AG09309 (cell line): ENCODE measurements at regions not wholly inside any gene's neighbourhood (a gene's known extent, or its start where the extent isn't known, plus 50 kb on each side); places are given as distances from the start of the nearest gene placed in this dataset.

Experiments
- DNase-seq: peaks from one replicate; pipeline ENCODE4 v3.0.0-alpha.2; 2010; ENCODE audit warnings: low read depth
- H3K4me3 ChIP-seq: 2 replicates; pipeline ENCODE4 v1.5.1; 2011; ENCODE audit warnings: mild to moderate bottlenecking, low read depth, low read length, moderate library complexity; ENCODE audit not compliant: control insufficient read depth
- CTCF ChIP-seq: IDR thresholded peaks from 2 replicates; pipeline ENCODE4 v1.5.1; 2011; ENCODE audit warnings: mild to moderate bottlenecking, low read depth, low read length, inconsistent platforms; ENCODE audit not compliant: insufficient read depth, control insufficient read depth; ENCODE audit errors: missing control alignments

GRCh38 chr12:105616971-105617540 lies 286.6 kb downstream of the C12orf75 start:
- no peak overlapping the region for H3K4me3 ChIP-seq
- TF ChIP-seq CTCF, result no peak
- no peak for DNase-seq

GRCh38 chr12:105622220-105622619 lies 291.7 kb downstream of the C12orf75 start:
- no peak for DNase-seq
- no peak for TF ChIP-seq CTCF
- no peak overlapping the region for H3K4me3 ChIP-seq

GRCh38 chr12:105622846-105623736 lies 292.6 kb downstream of the C12orf75 start:
- TF ChIP-seq CTCF, result no peak

GRCh38 chr12:105626653-105627052 lies 296.2 kb downstream of the C12orf75 start:
- no peak for TF ChIP-seq CTCF
- no peak overlapping the region for H3K4me3 ChIP-seq
- no peak for DNase-seq

More at GRCh38 chr12:105622846-105623736, 292.6 kb downstream of the C12orf75 start:
- no peak for DNase-seq
- H3K4me3 ChIP-seq, result no peak overlapping the region

- no peak for TF ChIP-seq CTCF
- no peak for DNase-seq
- no peak overlapping the region for H3K4me3 ChIP-seq
Observed at GRCh38 chr12:105637470-105637869, 307.0 kb downstream of the C12orf75 start.

GRCh38 chr12:105640761-105641160 lies 310.3 kb downstream of the C12orf75 start:
- DNase-seq, result no peak
- no peak for TF ChIP-seq CTCF

More at GRCh38 chr12:105640761-105641160, 310.3 kb downstream of the C12orf75 start:
- H3K4me3 ChIP-seq, result no peak overlapping the region
